Upper lobe of right lung (tissue), 1 donor: ENCODE measurements at regions not wholly inside any gene's neighbourhood (a gene's known extent, or its start where the extent isn't known, plus 50 kb on each side); places are given as distances from the start of the nearest gene placed in this dataset.
A peak's percentile ranks its signal among the peaks of the same experiment; 100 is the strongest.

ENCODE experiments used
- ATAC-seq: fragments of 200-7000 bp; cut with Tn5 transposase; one replicate; pipeline ENCODE4 v1.9.1; 2020; ENCODE audit warnings: mild to moderate bottlenecking, moderate library complexity
- DNase-seq: peaks from one replicate; pipeline ENCODE4 v3.0.0-alpha.2; 2020
- H3K27ac ChIP-seq: fragments of 200-600 bp; one replicate; pipeline ENCODE4 v1.8.0; 2022
- H3K27me3 ChIP-seq: fragments of 200-600 bp; one replicate; pipeline ENCODE4 v1.8.0; 2022; ENCODE audit warnings: mild to moderate bottlenecking
- H3K36me3 ChIP-seq: fragments of 200-600 bp; one replicate; pipeline ENCODE4 v1.8.0; 2022
- H3K4me1 ChIP-seq: fragments of 200-600 bp; one replicate; pipeline ENCODE4 v1.8.0; 2022
- H3K4me3 ChIP-seq: fragments of 200-600 bp; one replicate; pipeline ENCODE4 v1.8.0; 2022; ENCODE audit warnings: mild to moderate bottlenecking
- H3K9me3 ChIP-seq: fragments of 200-600 bp; one replicate; pipeline ENCODE4 v1.8.0; 2022
- CTCF ChIP-seq: fragments of 200-600 bp; IDR thresholded peaks from one replicate; pipeline ENCODE4 v1.8.0; 2022; ENCODE audit warnings: antibody characterized with exemption
- intact Hi-C: fragments of 100-400 bp; cut with DNase I; formaldehyde crosslinking; loops from one replicate; pipeline ENCODE4 v1.11.0; 2022
- donor health status: DM: no; HTN: yes; CAD: no; lungs with severe emphysema.

DNA sequence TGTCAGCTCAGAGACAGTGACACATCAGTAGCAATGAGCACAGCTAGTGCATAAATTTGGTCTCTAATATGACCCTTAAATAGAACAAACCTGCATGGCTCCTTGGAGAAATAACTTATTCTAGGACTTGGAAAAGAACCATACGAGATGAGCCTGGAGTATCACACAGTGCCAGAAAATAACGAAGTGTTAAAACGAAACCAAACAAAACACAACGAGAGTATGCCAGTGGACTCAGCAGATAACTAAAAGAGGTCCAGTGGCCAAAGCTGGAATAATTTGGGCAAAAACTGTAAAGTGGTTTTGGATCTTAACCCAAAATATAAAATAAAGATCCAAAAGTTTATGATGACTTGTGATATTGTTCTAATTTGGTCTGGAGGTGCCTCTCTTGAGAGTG lies 1599.0 kb upstream of the LRRTM1 start:
- no peaks in the 10 kb centered on the region for H3K27me3 ChIP-seq
- no peaks in the 10 kb centered on the region for H3K36me3 ChIP-seq
- no peak for DNase-seq
- no peak for ATAC-seq
- no peaks in the 10 kb centered on the region for H3K9me3 ChIP-seq
- no peak for TF ChIP-seq CTCF
- intact Hi-C loops, result no loop called here
- no peak overlapping the region for H3K27ac ChIP-seq
- H3K4me3 ChIP-seq, result no peak overlapping the region
- no peaks in the 10 kb centered on the region for H3K4me1 ChIP-seq

- H3K27ac ChIP-seq, result no peak overlapping the region
- H3K4me1 ChIP-seq, result no peaks in the 10 kb centered on the region
- DNase-seq (no peak), ATAC-seq (no peak)
- H3K4me3 ChIP-seq, result no peak overlapping the region
- H3K9me3 ChIP-seq, result no peaks in the 10 kb centered on the region
- no peaks in the 10 kb centered on the region for H3K36me3 ChIP-seq
- intact Hi-C loops, result no loop called here
- TF ChIP-seq CTCF, result peak; percentile 4
- no peaks in the 10 kb centered on the region for H3K27me3 ChIP-seq
These were observed 1596.5 kb upstream of the LRRTM1 start for GRCh38 chr2:81901017-81901416.

DNA sequence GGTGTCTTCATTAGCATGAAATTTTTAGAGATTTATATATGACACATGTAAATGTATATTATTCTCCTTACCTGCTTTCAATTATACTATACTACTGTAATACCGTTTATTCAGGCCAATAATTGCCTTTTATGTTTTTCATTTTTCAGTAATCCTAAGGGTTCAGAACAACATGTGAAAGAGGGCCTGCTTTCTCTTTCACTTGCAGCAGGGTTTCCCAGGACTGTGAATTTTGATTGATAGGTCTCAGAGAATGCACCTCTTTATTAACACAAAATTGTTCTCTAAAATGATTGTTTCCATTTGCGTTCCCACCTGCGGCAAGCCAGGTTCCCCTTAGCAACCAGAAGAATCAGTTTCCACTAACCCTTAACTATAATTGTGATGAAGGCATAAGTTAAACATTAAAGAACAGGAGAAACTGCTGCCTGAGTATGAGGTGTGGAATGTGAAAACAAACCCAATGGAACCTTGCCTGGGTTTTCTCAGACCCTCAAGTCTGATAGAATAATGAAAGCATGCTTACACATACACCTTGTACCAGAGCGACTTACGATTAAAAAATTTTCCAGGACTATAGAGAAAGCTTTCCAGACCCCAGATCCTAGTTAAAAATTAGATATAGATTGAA lies 1591.2 kb upstream of the LRRTM1 start:
- Histone ChIP-seq H3K27me3 (no peaks in the 10 kb centered on the region), H3K27ac (no peak overlapping the region), H3K4me3 (no peak overlapping the region), H3K9me3 (no peaks in the 10 kb centered on the region), H3K36me3 (no peaks in the 10 kb centered on the region), H3K4me1 (no peaks in the 10 kb centered on the region)
- TF ChIP-seq CTCF, result no peak
- ATAC-seq, result peak; percentile 40
- no peak for DNase-seq
- intact Hi-C loops, result no loop called here

- no peaks in the 10 kb centered on the region for H3K36me3 ChIP-seq
- no peak for TF ChIP-seq CTCF
- no peaks in the 10 kb centered on the region for H3K27me3 ChIP-seq
- no peak overlapping the region for H3K4me3 ChIP-seq
- no peak for ATAC-seq
- H3K4me1 ChIP-seq, result no peaks in the 10 kb centered on the region
- H3K9me3 ChIP-seq, result no peaks in the 10 kb centered on the region
- no peak for DNase-seq
- intact Hi-C loops, result no loop called here
- H3K27ac ChIP-seq, result no peak overlapping the region
These were observed 1590.0 kb upstream of the LRRTM1 start for GRCh38 chr2:81894451-81894990.

DNA sequence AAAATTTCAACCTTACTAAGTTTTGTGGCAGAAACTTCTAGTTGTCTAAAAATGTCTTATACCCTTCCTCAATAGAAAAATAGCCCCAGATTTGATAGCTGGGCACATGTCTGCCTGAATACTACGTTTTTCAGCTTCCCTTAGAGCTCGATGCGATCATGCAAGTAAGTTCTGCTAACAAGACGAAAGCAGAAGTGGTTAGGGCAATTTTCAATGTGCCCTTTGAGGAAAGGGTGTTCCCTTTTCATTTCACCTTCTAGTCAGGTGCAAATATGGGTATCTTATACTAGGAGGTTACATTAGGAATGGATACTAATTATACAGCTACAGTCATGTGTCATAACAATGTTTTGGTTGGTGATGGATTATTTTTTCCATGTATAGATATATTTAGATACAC lies 1572.1 kb upstream of the LRRTM1 start:
- Histone ChIP-seq H3K4me1 (no peaks in the 10 kb centered on the region), H3K27me3 (no peaks in the 10 kb centered on the region), H3K9me3 (no peaks in the 10 kb centered on the region), H3K36me3 (no peaks in the 10 kb centered on the region), H3K27ac (no peak overlapping the region), H3K4me3 (no peak overlapping the region)
- ATAC-seq (no peak), DNase-seq (no peak)
- no peak for TF ChIP-seq CTCF
- intact Hi-C loops, result no loop called here

- ATAC-seq, result no peak
- no peak overlapping the region for H3K27ac ChIP-seq
- no peak for TF ChIP-seq CTCF
- intact Hi-C loops, result no loop called here
- DNase-seq, result no peak
- H3K4me3 ChIP-seq, result no peak overlapping the region
- no peaks in the 10 kb centered on the region for H3K27me3 ChIP-seq
- no peaks in the 10 kb centered on the region for H3K4me1 ChIP-seq
- no peaks in the 10 kb centered on the region for H3K9me3 ChIP-seq
- no peaks in the 10 kb centered on the region for H3K36me3 ChIP-seq
These were observed 1567.5 kb upstream of the LRRTM1 start for GRCh38 chr2:81872006-81872405.
